Trophoblast cell (in vitro differentiated cells and primary cell): ENCODE measurements at regions not wholly inside any gene's neighbourhood (a gene's known extent, or its start where the extent isn't known, plus 50 kb on each side); places are given as distances from the start of the nearest gene placed in this dataset.

Source experiments
- DNase-seq, 2 donors: peaks; one replicate each; pipeline ENCODE4 v3.0.0-alpha.2; 2016
- H2AFZ ChIP-seq: 2 replicates; pipeline ENCODE4 v1.6.1; 2013; ENCODE audit warnings: low read length, moderate library complexity, mild to moderate bottlenecking; ENCODE audit not compliant: insufficient read depth, poor library complexity
- H2AK5ac ChIP-seq: 2 replicates; pipeline ENCODE4 v1.6.1; 2013; ENCODE audit warnings: mild to moderate bottlenecking, low read length
- H2BK120ac ChIP-seq: 2 replicates; pipeline ENCODE4 v1.6.1; 2013; ENCODE audit warnings: low read length, mild to moderate bottlenecking, moderate library complexity; ENCODE audit not compliant: insufficient read depth, poor library complexity
- H2BK12ac ChIP-seq: 2 replicates; pipeline ENCODE4 v1.6.1; 2013; ENCODE audit warnings: mild to moderate bottlenecking, low read length, moderate library complexity
- H2BK5ac ChIP-seq: 2 replicates; pipeline ENCODE4 v1.6.1; 2013; ENCODE audit warnings: low read length, low read depth, moderate library complexity, mild to moderate bottlenecking; ENCODE audit not compliant: poor library complexity
- H3K14ac ChIP-seq: 2 replicates; pipeline ENCODE4 v1.6.1; 2013; ENCODE audit warnings: mild to moderate bottlenecking, low read length
- H3K18ac ChIP-seq: 2 replicates; pipeline ENCODE4 v1.6.1; 2013; ENCODE audit warnings: mild to moderate bottlenecking, low read length
- H3K23ac ChIP-seq: 2 replicates; pipeline ENCODE4 v1.6.1; 2013; ENCODE audit warnings: low read length
- H3K27ac ChIP-seq: 2 replicates; pipeline ENCODE4 v1.5.1; 2013; ENCODE audit warnings: low read depth, mild to moderate bottlenecking, inconsistent platforms, low read length, moderate library complexity
- H3K27me3 ChIP-seq: 2 replicates; pipeline ENCODE4 v1.6.1; 2013; ENCODE audit warnings: inconsistent platforms, mild to moderate bottlenecking, low read length, moderate library complexity; ENCODE audit not compliant: insufficient read depth
- H3K36me3 ChIP-seq, 2 experiments: 1 replicate in 1 of 2; 2 replicates in 1 of 2; pipeline ENCODE4 v1.6.1; 2013; ENCODE audit warnings: low read length in 2 of 2, mild to moderate bottlenecking in 2 of 2, moderate library complexity in 1 of 2; ENCODE audit not compliant: insufficient read depth in 2 of 2, control insufficient read depth in 1 of 2
- H3K4ac ChIP-seq: 2 replicates; pipeline ENCODE4 v1.6.1; 2013; ENCODE audit warnings: low read depth, mild to moderate bottlenecking, low read length, moderate library complexity
- H3K4me1 ChIP-seq, 2 experiments: 1 replicate in 1 of 2; 2 replicates in 1 of 2; pipeline ENCODE4 v1.6.1; 2013; ENCODE audit warnings: low read length in 2 of 2, mild to moderate bottlenecking in 2 of 2, moderate library complexity in 1 of 2; ENCODE audit not compliant: insufficient read depth in 2 of 2, control insufficient read depth in 1 of 2
- H3K4me2 ChIP-seq: 2 replicates; pipeline ENCODE4 v1.6.1; 2013; ENCODE audit warnings: inconsistent platforms, mild to moderate bottlenecking, low read length, moderate library complexity
- H3K4me3 ChIP-seq: 2 replicates; pipeline ENCODE4 v1.5.1; 2013; ENCODE audit warnings: mild to moderate bottlenecking, low read depth, low read length, inconsistent platforms
- H3K79me1 ChIP-seq: one replicate; pipeline ENCODE4 v1.6.1; 2013; ENCODE audit warnings: low read length
- H3K79me2 ChIP-seq: 2 replicates; pipeline ENCODE4 v1.6.1; 2013; ENCODE audit warnings: low read length, mild to moderate bottlenecking; ENCODE audit not compliant: control insufficient read depth, insufficient read depth, poor library complexity
- H3K9ac ChIP-seq: 2 replicates; pipeline ENCODE4 v1.6.1; 2013; ENCODE audit warnings: mild to moderate bottlenecking, low read length
- H3K9me3 ChIP-seq: 2 replicates; pipeline ENCODE4 v1.6.1; 2013; ENCODE audit warnings: low read depth, mild to moderate bottlenecking, control low read depth, inconsistent platforms, low read length; ENCODE audit not compliant: insufficient read depth
- H4K12ac ChIP-seq: 2 replicates; pipeline ENCODE4 v1.6.1; 2013; ENCODE audit warnings: low read depth, mild to moderate bottlenecking, low read length, moderate library complexity
- H4K8ac ChIP-seq: 2 replicates; pipeline ENCODE4 v1.6.1; 2013; ENCODE audit warnings: low read depth, mild to moderate bottlenecking, low read length, moderate library complexity
- H4K91ac ChIP-seq: one replicate; pipeline ENCODE4 v1.6.1; 2013; ENCODE audit warnings: low read depth, mild to moderate bottlenecking, low read length, moderate library complexity
- WGBS: extraction: QIAGEN DNeasy Blood & Tissue Kit; methylation state at CpG from one replicate; pipeline ENCODE4 v1.1.7; 2013; ENCODE audit warnings: missing lambda C conversion rate; ENCODE audit not compliant: insufficient read length, insufficient coverage; ENCODE audit errors: extremely low coverage; 5-methylcytosine and 5-hydroxymethylcytosine counted together

- Histone ChIP-seq H3K23ac (no peak overlapping the region), H3K18ac (no peak overlapping the region), H3K79me1 (peaks cover 1% of the 10 kb centered on the region), H3K79me2 (no peaks in the 10 kb centered on the region), H3K4ac (no peak overlapping the region), H3K4me1 (no peaks in the 10 kb centered on the region), H2AK5ac (no peak overlapping the region), H2BK12ac (no peak overlapping the region), H3K4me3 (no peak overlapping the region), H4K8ac (no peak overlapping the region), H3K27me3 (no peaks in the 10 kb centered on the region), H3K36me3 (no peaks in the 10 kb centered on the region), H4K91ac (no peak overlapping the region), H3K9ac (no peak overlapping the region), H2AFZ (no peak overlapping the region), H3K4me2 (no peak overlapping the region), H2BK5ac (no peak overlapping the region), H3K9me3 (no peaks in the 10 kb centered on the region), H3K27ac (no peak overlapping the region), H2BK120ac (no peak overlapping the region), H3K14ac (no peak overlapping the region), H4K12ac (no peak overlapping the region)
- DNase-seq: no peak
- no CpG with 5 or more reads among the region's 4 CpGs for WGBS
Measured at GRCh38 chr2:215670396-215670795, 234.5 kb upstream of the FN1 start.

GRCh38 chr2:215668378-215668775 is 232.5 kb upstream of the FN1 start:
- H3K18ac ChIP-seq: no peak overlapping the region
- no peak overlapping the region for H4K8ac ChIP-seq
- H2AK5ac ChIP-seq: no peak overlapping the region
- no peak overlapping the region for H2BK5ac ChIP-seq
- DNase-seq: no peak
- H3K79me1 ChIP-seq: peaks cover 6% of the 10 kb centered on the region
- H3K27ac ChIP-seq: no peak overlapping the region
- no peak overlapping the region for H3K9ac ChIP-seq
- H4K12ac ChIP-seq: no peak overlapping the region
- no peak overlapping the region for H3K14ac ChIP-seq
- H3K79me2 ChIP-seq: no peaks in the 10 kb centered on the region
- no peak overlapping the region for H3K4ac ChIP-seq
- WGBS: no CpG with 5 or more reads among the region's 5 CpGs
- no peaks in the 10 kb centered on the region for H3K27me3 ChIP-seq
- no peak overlapping the region for H2AFZ ChIP-seq
- no peak overlapping the region for H2BK12ac ChIP-seq
- no peak overlapping the region for H3K4me2 ChIP-seq
- H2BK120ac ChIP-seq: no peak overlapping the region
- H3K4me3 ChIP-seq: no peak overlapping the region
- no peaks in the 10 kb centered on the region for H3K9me3 ChIP-seq
- no peak overlapping the region for H4K91ac ChIP-seq
- H3K36me3 ChIP-seq: no peaks in the 10 kb centered on the region
- no peaks in the 10 kb centered on the region for H3K4me1 ChIP-seq
- H3K23ac ChIP-seq: no peak overlapping the region

GRCh38 chr2:215667585-215668377 is 231.9 kb upstream of the FN1 start:
- no peaks in the 10 kb centered on the region for H3K79me2 ChIP-seq
- H3K79me1 ChIP-seq: peaks cover 6% of the 10 kb centered on the region
- peak overlapping the region; percentile 63 for H2BK12ac ChIP-seq
- H3K4me3 ChIP-seq: no peak overlapping the region
- H3K14ac ChIP-seq: no peak overlapping the region
- no peak overlapping the region for H4K12ac ChIP-seq
- no peak overlapping the region for H3K18ac ChIP-seq
- no peak overlapping the region for H4K91ac ChIP-seq
- H3K9me3 ChIP-seq: no peaks in the 10 kb centered on the region
- no peak overlapping the region for H3K4me2 ChIP-seq
- H3K4ac ChIP-seq: no peak overlapping the region
- no peak overlapping the region for H2BK5ac ChIP-seq
- peak overlapping the region; percentile 48 for H2AFZ ChIP-seq
- H3K4me1 ChIP-seq: no peaks in the 10 kb centered on the region
- H3K27ac ChIP-seq: no peak overlapping the region
- H3K27me3 ChIP-seq: no peaks in the 10 kb centered on the region
- peak overlapping the region; percentile 37 for H2AK5ac ChIP-seq
- no CpG with 5 or more reads among the region's 10 CpGs for WGBS
- no peak overlapping the region for H2BK120ac ChIP-seq
- no peak overlapping the region for H3K23ac ChIP-seq
- DNase-seq: no peak
- H3K9ac ChIP-seq: no peak overlapping the region
- no peaks in the 10 kb centered on the region for H3K36me3 ChIP-seq
- no peak overlapping the region for H4K8ac ChIP-seq

GRCh38 chr2:215664847-215665525 is 229.1 kb upstream of the FN1 start:
- Histone ChIP-seq H3K18ac (no peak overlapping the region), H3K23ac (no peak overlapping the region), H3K79me1 (peaks cover 16% of the 10 kb centered on the region), H2AFZ (no peak overlapping the region), H3K4me3 (no peak overlapping the region), H3K14ac (no peak overlapping the region), H3K9me3 (no peaks in the 10 kb centered on the region), H3K36me3 (no peaks in the 10 kb centered on the region), H4K12ac (no peak overlapping the region), H3K4me1 (peaks cover 3% of the 10 kb centered on the region in 2 experiments), H2BK5ac (no peak overlapping the region), H3K4ac (no peak overlapping the region), H3K27me3 (no peaks in the 10 kb centered on the region), H3K4me2 (no peak overlapping the region), H2BK12ac (no peak overlapping the region), H4K91ac (no peak overlapping the region), H3K79me2 (no peaks in the 10 kb centered on the region), H2BK120ac (no peak overlapping the region), H4K8ac (no peak overlapping the region), H3K9ac (no peak overlapping the region), H2AK5ac (no peak overlapping the region), H3K27ac (peak overlapping the region; percentile 54)
- WGBS: no CpG with 5 or more reads among the region's 3 CpGs
- DNase-seq: peak; percentile 32 to 54
